CD4-positive, alpha-beta T cell (primary cell): ENCODE measurements at regions not wholly inside any gene's neighbourhood (a gene's known extent, or its start where the extent isn't known, plus 50 kb on each side); places are given as distances from the start of the nearest gene placed in this dataset.

Experiments used
- ATAC-seq: fragments of 200-7000 bp; cut with Tn5 transposase; one replicate; pipeline ENCODE4 v1.10.0; 2022; ENCODE audit warnings: mild to moderate bottlenecking; ENCODE audit not compliant: poor library complexity
- CTCF ChIA-PET: fragments of 350-600 bp; sonication (Branson Sonifier 250); formaldehyde crosslinking; loops from one replicate; lab custom pipeline; 2021; ENCODE audit warnings: antibody characterized with exemption, inconsistent platforms; lab: Charles Lee
- POLR2A ChIA-PET: fragments of 350-600 bp; sonication (Branson Sonifier 250); formaldehyde crosslinking; loops from one replicate; lab custom pipeline; 2021; ENCODE audit warnings: antibody characterized with exemption, inconsistent platforms; lab: Charles Lee
- DNase-seq, 14 experiments: peaks; one replicate each; pipeline ENCODE4 v3.0.0-alpha.2; 2013 to 2020; ENCODE audit warnings: mixed read lengths in 2 of 14
- H3K27ac ChIP-seq, 2 donors: one replicate each; pipeline versions ENCODE4 v1.5.1 to v1.7.0; 2013; ENCODE audit warnings: low read length in 2 of 2, low read depth in 1 of 2, mild to moderate bottlenecking in 1 of 2
- H3K27me3 ChIP-seq, 2 experiments: 1 replicate in 1 of 2; 2 replicates in 1 of 2; pipeline versions ENCODE4 v1.6.1 to v1.7.0; 2013; ENCODE audit warnings: low read length in 2 of 2, control low read depth in 1 of 2, mild to moderate bottlenecking in 1 of 2, moderate library complexity in 1 of 2; ENCODE audit not compliant: insufficient read depth in 2 of 2, control insufficient read depth in 1 of 2
- H3K36me3 ChIP-seq: one replicate; pipeline ENCODE4 v1.6.1; 2013; ENCODE audit warnings: low read length, control low read depth; ENCODE audit not compliant: insufficient read depth
- H3K4me1 ChIP-seq: one replicate; pipeline ENCODE4 v1.6.1; 2013; ENCODE audit warnings: low read length, control low read depth; ENCODE audit not compliant: insufficient read depth
- H3K4me3 ChIP-seq: one replicate; pipeline ENCODE4 v1.5.1; 2013; ENCODE audit warnings: mild to moderate bottlenecking, low read length, moderate library complexity
- H3K9me3 ChIP-seq, 2 experiments: 1 replicate in 1 of 2; 2 replicates in 1 of 2; pipeline versions ENCODE4 v1.6.1 to v1.7.0; 2013; ENCODE audit warnings: low read length in 2 of 2, mild to moderate bottlenecking in 2 of 2, control low read depth in 1 of 2, moderate library complexity in 1 of 2; ENCODE audit not compliant: control insufficient read depth in 1 of 2, insufficient read depth in 1 of 2
- H3K27ac Mint-ChIP-seq: one replicate; pipeline ENCODE4 v1.8.0; 2020; ENCODE audit warnings: mixed read lengths
- H3K27me3 Mint-ChIP-seq: one replicate; pipeline ENCODE4 v1.8.0; 2021; ENCODE audit warnings: mixed read lengths
- H3K36me3 Mint-ChIP-seq: one replicate; pipeline ENCODE4 v1.8.0; 2021; ENCODE audit warnings: low read depth, mixed read lengths
- H3K4me1 Mint-ChIP-seq: one replicate; pipeline ENCODE4 v1.8.0; 2021; ENCODE audit warnings: low read depth, mixed read lengths
- H3K4me3 Mint-ChIP-seq: one replicate; pipeline ENCODE4 v1.8.0; 2020; ENCODE audit warnings: mild to moderate bottlenecking, mixed read lengths
- H3K9me3 Mint-ChIP-seq: one replicate; pipeline ENCODE4 v1.8.0; 2020; ENCODE audit warnings: mixed read lengths
- intact Hi-C, 2 experiments: fragments of 100-400 bp; cut with DNase I in 1 of 2; cut with micrococcal nuclease in 1 of 2; formaldehyde crosslinking; loops; one replicate each; pipeline versions ENCODE4 v1.15.1 to v1.9.0; 2023 to 2025; cut with DNase I, micrococcal nuclease
- TF ChIP-seq, protein P1 (sequence below): fragments of 200-600 bp; IDR thresholded peaks from one replicate; pipeline ENCODE4 v1.8.0; 2022; ENCODE audit warnings: antibody characterized with exemption, mild to moderate bottlenecking

DNA sequence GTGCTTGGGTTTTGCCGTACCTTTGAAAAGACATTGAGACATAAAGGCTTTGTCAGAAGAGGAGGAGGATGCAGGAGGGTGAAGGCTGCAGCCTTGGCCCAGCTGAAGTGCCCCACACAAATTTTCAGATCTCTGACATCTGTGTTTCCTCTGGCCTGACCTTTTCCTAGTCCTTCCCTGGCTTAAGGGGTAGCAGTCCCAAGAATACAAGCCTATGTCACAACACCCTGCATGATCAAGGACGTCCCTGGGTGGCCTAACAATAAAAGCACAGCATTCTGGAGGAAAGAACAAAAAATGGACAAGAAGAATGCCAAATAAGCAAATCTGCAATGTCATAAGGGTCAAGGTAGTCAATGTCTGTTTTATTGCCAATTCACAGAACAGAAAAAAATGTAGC lies 80.8 kb upstream of the FAM9C start:
- H3K36me3 ChIP-seq = no peaks in the 10 kb centered on the region
- CTCF ChIA-PET = interaction anchor here (1.7 kb wide), 1 partner anchor 179 kb away, joined by 8 read pairs; no protein-coding TSS in a partner anchor
- Mint-ChIP-seq H3K4me1 (peaks cover 56% of the 10 kb centered on the region), H3K9me3 (no peaks in the 10 kb centered on the region), H3K36me3 (no peaks in the 10 kb centered on the region), H3K27me3 (no peaks in the 10 kb centered on the region), H3K27ac (peak overlapping the region; percentile 93), H3K4me3 (no peak overlapping the region)
- TF ChIP-seq, protein P1, sequence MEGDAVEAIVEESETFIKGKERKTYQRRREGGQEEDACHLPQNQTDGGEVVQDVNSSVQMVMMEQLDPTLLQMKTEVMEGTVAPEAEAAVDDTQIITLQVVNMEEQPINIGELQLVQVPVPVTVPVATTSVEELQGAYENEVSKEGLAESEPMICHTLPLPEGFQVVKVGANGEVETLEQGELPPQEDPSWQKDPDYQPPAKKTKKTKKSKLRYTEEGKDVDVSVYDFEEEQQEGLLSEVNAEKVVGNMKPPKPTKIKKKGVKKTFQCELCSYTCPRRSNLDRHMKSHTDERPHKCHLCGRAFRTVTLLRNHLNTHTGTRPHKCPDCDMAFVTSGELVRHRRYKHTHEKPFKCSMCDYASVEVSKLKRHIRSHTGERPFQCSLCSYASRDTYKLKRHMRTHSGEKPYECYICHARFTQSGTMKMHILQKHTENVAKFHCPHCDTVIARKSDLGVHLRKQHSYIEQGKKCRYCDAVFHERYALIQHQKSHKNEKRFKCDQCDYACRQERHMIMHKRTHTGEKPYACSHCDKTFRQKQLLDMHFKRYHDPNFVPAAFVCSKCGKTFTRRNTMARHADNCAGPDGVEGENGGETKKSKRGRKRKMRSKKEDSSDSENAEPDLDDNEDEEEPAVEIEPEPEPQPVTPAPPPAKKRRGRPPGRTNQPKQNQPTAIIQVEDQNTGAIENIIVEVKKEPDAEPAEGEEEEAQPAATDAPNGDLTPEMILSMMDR = no peak
- DNase-seq = no peak
- no peak overlapping the region for H3K4me3 ChIP-seq
- H3K27me3 ChIP-seq = no peaks in the 10 kb centered on the region
- peaks cover 23% of the 10 kb centered on the region for H3K4me1 ChIP-seq
- POLR2A ChIA-PET = no interaction called here
- ATAC-seq = no peak
- intact Hi-C loops = loop anchor here in 1 of 2 experiments (5.0 kb wide), 1 partner anchor 33 kb away; no protein-coding TSS in a partner anchor
- no peak overlapping the region for H3K27ac ChIP-seq
- no peaks in the 10 kb centered on the region for H3K9me3 ChIP-seq

DNA sequence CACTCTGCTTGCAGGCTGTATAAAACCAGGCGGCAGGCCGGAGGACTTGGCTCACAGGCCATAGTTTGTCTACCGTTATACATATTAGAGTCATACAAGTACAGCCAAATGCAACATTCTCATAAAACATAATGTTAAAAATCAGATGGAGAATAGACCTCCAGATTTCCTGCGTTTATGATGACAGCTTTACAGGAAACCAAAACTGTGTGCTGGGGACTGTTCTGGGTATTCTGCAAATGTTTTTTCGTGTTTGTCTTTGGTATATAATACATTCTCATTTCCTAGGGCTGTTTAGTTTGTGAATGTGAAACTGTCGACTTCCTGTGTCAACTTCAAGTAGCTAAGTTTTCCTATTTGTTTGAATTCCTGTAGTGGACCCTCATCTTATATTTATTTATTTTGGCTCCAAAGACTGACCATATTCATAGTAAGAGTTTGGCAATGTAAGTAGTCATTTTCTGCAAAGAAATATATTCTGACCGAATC lies 79.5 kb upstream of the FAM9C start:
- peak overlapping the region; percentile 13 to 69 for H3K27ac ChIP-seq
- POLR2A ChIA-PET = interaction anchor here (0.5 to 1.6 kb wide), 12 partner anchors 28 to 150 kb away, joined by 3 to 13 read pairs (median 3); partner anchors contain the start of gene TMSB4X

DNA sequence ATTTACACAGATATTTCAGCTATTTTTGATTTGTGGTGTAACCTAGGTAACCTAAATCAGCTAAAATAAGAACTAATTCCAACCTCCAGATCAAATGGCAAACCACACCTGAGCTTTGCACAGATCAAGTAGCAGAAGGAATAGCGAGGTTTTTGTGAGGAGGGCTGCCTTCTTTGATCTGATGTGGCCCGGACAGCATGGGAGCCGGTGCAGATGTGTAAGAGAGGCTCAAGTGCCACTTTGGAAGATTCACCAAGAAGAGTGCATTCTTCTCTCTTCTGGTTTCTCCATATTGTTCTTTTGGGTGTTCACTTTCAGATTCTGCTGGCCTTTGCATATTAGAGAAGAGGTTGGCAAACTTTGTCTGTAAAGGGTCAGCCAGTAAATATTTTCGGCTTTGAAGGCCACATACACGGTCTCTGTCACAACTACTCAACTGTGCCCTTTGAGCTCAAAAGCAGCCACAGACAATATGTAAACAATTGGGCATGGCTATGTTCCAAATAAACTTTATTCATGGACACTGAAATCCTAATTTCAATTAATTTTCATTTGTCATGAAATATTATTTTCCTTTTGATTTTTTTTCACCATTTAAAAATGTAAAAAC lies 78.9 kb upstream of the FAM9C start:
- no peaks in the 10 kb centered on the region for H3K36me3 Mint-ChIP-seq
- no peaks in the 10 kb centered on the region for H3K36me3 ChIP-seq
- H3K9me3 ChIP-seq = no peaks in the 10 kb centered on the region
- no peaks in the 10 kb centered on the region for H3K27me3 Mint-ChIP-seq
- POLR2A ChIA-PET = interaction anchor here (0.5 to 1.6 kb wide), 11 partner anchors 29 to 149 kb away, joined by 3 to 13 read pairs (median 3); partner anchors contain the start of gene TMSB4X
- CTCF ChIA-PET = no interaction called here
- H3K4me1 ChIP-seq = peaks cover 23% of the 10 kb centered on the region
- no peaks in the 10 kb centered on the region for H3K9me3 Mint-ChIP-seq
- intact Hi-C loops = no loop called here
- no peaks in the 10 kb centered on the region for H3K27me3 ChIP-seq
- ATAC-seq = no peak
- peak overlapping the region; percentile 13 to 69 for H3K27ac ChIP-seq
- peak overlapping the region; percentile 93 for H3K27ac Mint-ChIP-seq
- peak in 2 of 14 experiments; percentile 21 for DNase-seq
- H3K4me3 ChIP-seq = no peak overlapping the region
- H3K4me3 Mint-ChIP-seq = peak overlapping the region; percentile 69
- TF ChIP-seq, protein P1 = no peak
- peaks cover 51% of the 10 kb centered on the region for H3K4me1 Mint-ChIP-seq

More for the DNA sequence above, 79.5 kb upstream of the FAM9C start:
- Mint-ChIP-seq H3K36me3 (no peaks in the 10 kb centered on the region), H3K27me3 (no peaks in the 10 kb centered on the region), H3K4me1 (peaks cover 54% of the 10 kb centered on the region), H3K27ac (peak overlapping the region; percentile 93), H3K9me3 (no peaks in the 10 kb centered on the region), H3K4me3 (peak overlapping the region; percentile 69)
- ATAC-seq = peak; percentile 65
- H3K4me3 ChIP-seq = no peak overlapping the region
- no peaks in the 10 kb centered on the region for H3K36me3 ChIP-seq
- DNase-seq = peak in 4 of 14 experiments; percentile 1 to 56 (median 12)
- H3K9me3 ChIP-seq = no peaks in the 10 kb centered on the region
- H3K27me3 ChIP-seq = no peaks in the 10 kb centered on the region
- peaks cover 23% of the 10 kb centered on the region for H3K4me1 ChIP-seq
- TF ChIP-seq, protein P1 = no peak
- intact Hi-C loops = no loop called here
- CTCF ChIA-PET = interaction anchor here (1.7 kb wide), 1 partner anchor 177 kb away, joined by 8 read pairs; no protein-coding TSS in a partner anchor
